NCI-H1092 (cell line): ENCODE measurements at regions not wholly inside any gene's neighbourhood (a gene's known extent, or its start where the extent isn't known, plus 50 kb on each side); places are given as distances from the start of the nearest gene placed in this dataset.
A peak's percentile ranks its signal among the peaks of the same experiment; 100 is the strongest.

Experiments
- DNase-seq: peaks from one replicate; lab custom pipeline; 2025; lab: John Stamatoyannopoulos, UW

DNA sequence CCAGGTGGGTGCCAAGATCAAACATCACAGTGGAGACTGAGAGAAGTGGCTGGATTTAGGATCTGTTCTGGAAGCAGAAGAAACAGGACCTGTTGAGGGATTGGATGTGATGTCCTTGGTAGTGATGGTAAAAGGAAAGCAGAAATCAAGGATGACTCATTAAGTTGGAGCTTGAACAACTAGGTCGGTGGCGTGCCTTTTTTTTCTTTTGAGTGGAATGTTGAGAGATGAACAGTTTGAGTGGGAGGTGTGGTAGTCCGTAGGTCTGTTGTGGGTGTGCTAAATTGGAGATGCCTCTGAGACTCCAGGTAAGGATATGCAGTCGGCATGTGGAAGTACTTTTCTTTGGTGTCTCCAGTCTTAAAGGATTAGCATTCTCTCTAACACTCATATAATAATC, 92.1 kb upstream of the IL12B start:
- no peak for DNase-seq

DNA sequence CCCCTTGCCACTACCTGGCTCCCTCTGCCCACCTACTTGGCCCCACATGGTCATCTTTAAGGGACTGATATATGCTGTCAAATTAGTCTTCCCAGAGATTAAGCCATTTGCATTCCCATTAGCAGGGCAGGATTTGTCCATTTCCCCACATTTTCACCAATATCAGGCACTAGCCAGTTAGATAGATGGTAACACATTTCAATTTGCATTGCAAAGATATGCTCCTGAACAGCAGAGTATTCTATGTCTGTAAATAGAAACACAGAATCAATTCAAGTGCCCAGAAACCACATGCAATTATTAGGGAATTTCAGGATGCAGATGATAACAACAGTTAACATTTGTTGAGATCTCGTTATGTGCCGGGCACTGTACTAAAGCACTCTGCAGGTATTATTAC, 92.6 kb upstream of the IL12B start:
- no peak for DNase-seq

DNA sequence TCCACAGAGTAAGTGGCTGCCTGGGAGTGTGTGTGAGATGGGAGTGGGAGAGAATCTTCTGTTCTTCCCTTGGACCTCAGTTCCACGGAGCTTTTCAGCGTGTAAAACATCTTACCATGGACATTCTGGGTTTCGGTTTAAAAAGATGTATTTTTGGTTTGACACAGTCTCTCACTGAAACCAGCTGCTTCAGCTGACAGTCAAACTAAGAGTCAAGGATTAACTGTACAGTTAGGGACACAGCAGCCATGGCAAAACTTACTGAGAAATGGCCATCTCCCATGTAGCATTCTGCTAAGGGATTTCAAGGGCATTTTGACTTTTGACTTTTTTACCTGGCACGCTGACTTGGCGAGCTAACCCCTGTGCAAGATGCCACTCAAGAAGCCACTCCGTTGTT, 93.8 kb upstream of the IL12B start:
- no peak for DNase-seq

DNA sequence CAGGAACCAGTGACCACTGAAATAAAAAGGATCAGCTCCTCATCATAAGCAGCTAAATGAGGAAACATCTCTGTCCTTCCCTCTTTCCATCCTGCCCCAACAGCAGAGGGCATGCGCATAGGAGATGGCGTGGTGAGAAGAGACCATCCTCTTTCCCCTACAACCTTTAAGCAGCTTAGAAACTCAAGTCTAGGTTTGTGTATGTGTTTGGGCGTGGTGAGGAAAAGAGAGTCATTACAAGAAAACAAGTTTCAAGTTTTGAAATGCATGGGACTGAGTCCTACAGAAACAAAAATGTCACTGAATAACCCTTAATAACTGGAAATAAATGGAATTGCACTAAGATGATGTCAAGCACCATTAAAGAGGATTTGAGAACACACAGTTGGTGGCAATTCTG, 96.4 kb upstream of the IL12B start:
- no peak for DNase-seq

DNA sequence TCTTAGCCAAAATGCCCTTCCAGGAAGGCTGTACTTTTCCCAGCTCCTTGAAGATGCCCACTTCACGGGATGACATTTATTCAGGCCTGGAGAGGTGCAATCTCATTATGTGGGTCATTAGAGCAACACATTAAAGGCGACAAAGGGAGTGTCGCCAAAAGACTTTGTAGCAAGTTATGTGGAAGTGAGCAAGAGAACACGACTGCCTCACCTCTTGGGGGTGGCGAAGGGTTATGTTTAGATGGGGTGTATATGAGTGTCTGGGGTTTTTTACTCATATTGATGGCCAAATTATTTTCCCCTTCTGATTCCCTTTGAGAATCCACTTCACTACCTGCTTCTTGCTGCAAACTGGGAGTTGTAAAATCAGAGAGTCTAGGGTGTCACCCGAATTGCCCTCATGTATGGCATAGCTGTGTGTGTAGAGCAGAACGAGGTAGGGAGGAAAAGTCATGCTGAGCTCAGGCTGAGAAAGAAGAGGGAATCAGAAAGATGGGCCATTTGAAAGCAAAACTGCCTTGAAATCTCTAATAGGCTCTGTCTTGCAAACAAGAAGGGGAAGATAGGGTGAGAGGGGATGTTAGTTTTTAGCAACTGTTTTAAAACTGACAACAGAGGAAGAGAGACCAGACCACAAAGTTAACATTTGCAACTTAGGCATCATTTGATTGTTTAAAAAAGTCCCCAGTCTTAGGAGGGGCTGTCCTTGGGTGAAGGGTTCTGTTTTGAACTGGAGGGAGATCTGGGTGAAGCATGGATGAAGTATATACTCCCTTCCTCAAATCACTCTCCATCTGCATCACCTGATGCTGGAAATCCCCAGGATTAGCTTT, 97.1 kb upstream of the IL12B start:
- DNase-seq = no peak

DNA sequence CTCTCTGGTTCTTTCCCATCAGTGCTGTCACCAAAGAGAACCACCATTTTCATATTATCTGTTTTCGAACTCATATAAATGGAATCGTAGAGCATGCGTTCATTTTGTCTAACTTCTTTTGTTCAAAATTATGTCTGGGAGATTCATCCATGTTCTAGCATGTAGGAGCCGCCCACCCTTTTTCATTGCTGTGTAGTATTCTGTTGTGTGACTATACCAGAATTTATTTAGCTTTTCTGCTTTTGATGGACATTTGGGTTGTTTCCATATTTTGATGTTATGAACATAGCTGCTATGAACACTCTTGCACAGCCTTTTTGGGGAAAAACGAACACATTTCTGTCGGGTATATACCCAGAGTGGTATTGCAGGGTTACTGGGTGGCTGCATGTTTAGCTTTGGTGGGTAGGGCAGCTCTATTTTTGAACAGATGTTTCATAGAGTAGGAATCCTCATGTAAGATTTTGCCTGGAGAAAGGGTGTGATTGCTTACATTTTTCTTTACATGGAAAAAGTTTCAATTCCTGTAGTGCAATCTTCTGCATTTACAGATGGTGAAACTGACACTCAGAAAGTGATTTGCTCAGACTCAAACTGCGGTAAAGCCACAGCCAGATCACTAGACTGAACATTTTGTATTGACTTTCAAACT, 100.2 kb upstream of the IL12B start:
- no peak for DNase-seq

DNA sequence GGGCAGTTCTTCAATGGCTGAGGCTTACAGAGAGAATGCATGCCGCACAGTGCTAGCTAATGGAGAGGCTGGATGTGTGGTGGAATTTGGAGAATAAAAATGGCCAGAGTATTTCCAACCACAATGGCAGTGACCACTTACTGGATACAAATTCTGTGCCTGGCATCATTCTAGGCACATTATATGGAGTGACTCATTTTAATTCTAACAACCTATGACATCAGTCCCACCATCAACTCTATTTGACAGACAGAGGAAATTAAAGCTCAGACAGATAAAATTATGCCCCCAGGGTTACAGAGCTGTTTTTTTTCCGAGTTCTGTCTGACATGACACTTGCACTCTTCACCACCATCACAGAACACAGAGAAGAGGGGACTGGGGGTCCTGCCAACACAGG, 105.6 kb upstream of the IL12B start:
- no peak for DNase-seq

DNA sequence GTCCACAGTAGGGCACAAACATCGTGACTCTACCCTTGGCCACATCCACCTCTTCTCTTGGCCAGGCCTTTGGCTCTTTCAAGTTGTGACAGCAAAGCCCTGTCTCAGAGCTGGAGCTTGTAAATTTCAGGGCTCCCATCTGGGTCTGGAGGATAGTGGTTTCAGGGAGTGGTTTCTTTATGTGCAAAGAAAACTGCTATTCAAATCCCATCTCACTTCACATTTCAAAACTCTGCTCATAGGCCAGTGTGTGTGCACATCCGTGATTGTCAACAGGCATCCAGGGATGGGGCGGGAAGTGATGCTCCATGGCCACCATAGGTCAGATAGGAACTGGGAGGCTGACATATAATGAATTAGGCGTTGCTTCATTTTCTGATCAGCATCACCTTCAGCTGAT, 107.8 kb upstream of the IL12B start:
- DNase-seq = no peak

DNA sequence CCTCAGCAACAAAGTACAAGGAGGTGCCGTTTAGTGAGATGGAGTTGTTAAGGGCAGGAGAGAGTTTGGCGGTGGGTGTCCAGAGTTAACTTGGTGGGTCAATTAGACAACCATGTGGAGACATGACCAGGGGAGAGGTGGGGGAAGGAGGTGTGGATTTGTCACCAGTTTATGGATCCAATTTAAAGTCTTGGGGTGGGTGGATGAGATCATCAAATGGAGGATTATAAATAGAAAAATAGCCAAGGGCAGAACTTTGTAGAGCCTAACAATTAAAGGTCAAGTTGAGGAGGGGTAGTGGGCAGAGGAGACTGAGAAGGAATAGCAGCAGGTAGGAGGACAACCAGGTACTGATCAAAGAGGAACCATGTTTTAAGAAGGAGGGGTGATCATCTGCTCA, 108.7 kb upstream of the IL12B start:
- DNase-seq = no peak

DNA sequence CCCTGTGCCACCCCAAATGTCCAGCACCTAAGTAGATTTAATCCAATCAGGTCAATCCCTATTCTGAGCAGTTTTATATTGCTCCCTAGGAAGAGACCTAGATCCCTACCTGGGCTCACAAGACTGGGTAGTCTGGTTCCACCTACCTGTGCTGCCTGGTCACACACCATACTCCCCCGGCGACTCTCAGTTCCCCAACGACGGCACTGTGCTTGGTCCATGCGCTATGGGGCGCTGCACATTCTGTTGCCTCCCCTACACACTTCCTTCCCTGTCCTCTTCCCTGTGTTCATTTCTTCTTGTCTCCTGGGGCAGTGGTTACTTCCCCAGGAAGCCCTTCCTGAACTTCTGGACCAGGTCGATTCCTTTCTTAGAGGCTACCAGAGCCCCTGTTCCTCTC, 109.9 kb upstream of the IL12B start:
- no peak for DNase-seq

DNA sequence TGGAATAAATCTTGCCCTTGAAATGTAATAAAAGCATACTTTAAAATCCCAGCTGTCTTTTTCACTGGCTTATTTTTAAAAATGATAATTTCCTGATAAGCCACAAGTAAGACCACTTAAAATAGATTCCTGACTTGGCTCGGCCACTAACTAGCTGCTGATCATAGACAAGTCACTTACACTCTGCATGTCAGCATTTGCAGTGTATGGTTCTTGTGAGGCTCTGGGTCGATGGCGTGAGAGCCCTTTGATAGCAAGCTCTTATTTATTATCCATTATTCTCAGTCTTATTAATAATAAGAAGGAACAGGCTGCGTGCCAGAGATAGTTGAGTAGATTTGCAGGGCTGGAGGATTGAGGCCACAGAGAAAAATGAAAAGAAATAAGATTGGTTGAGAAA, 110.7 kb upstream of the IL12B start:
- DNase-seq = no peak

DNA sequence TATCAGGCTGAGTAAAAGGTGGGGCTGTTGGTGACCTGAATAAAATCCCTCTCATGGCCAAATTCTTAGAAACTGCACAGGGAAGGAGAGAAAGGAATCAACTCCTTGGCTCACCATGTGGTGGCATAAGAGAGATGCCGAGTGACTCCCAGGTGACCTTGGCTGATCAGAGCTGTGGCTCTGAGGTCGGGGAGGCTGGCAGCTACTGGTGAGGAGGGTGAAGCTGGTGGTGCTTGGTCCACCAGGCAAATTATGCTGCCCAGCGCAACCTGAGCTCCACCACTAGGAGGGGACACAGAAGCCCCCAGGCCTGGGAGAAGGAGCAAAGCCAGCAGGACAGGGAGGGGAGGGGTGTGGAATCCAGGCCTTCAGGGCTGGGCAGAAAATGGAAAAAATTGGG, 111.2 kb upstream of the IL12B start:
- no peak for DNase-seq

DNA sequence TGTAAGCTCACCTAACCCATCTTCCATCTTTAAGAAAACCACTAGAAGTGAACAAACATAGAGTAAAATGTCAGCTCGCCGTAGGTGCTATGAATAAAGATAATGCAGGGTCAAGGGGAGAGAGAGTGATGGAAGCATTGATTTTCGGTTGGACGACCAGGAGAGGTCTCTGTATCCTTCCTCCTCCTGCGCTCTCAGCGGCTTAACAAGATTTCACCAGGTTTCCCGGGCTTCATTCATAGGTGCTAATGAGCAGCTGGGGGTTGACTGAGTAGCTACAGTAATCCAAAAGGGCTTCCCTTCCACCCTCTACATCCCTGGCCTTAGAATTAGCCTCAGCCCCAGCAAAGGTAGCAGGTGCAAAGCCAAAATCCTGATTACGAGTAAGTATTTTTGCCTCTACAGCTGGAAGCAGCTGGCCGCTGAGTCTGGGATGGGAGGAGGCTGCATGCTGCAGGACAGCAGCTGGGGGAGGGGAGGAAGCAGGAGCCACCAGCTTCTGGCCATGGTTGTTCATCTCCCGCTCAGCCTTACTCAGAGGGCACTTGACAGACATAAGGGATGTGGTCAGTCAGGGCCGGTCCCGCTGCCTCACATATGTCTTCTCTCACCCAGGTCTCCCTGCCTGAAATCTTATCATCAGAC, 112.0 kb upstream of the IL12B start:
- DNase-seq = no peak

DNA sequence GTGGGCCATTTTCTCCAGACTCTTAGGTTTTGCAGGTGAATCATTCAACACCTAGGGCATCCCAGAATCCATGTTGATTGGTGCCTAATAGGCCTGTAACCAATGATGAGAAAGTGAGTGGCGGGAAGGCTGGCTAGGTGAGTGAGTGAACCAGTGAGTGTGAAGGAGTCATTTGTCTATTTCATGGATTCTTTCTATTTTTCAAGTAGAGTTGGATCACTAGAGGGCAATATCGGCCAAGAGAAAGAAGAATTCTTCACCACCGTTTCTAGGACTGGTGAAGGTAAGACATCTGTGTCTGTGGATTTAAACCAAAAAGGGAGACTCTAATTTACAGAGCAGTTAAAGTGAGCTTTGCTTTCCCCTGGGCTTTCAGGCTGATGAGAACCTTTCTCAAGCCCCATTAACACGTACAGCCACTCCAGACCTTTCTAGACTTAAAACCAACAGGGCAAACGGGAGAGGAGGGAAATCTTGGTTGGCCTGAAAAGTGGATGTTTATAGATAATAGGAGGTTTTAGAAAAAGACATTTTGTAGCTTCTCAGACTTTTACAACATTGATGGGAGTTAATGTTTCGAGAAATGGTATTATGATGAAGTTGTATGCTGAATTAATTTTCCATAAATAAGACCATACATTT, 114.3 kb upstream of the IL12B start:
- peak; percentile 24 for DNase-seq

DNA sequence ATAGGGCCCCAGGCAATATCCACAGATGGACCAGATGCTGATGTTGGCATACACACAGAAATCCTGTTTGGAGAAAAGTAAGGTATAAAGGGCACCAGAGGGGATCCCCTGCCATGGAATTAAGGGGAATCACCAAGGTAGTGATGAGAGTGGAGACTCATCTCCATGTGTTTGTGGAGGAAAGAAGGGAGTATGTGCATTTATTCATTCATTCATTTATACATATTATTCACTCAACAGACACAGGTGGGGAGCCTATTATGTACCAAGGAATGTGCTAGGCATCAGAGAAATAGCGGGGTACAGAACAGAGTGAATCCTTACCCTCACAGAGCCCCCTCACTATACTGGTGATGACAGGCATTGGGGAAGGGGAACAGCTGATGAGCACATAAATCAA, 116.8 kb upstream of the IL12B start:
- DNase-seq = no peak

DNA sequence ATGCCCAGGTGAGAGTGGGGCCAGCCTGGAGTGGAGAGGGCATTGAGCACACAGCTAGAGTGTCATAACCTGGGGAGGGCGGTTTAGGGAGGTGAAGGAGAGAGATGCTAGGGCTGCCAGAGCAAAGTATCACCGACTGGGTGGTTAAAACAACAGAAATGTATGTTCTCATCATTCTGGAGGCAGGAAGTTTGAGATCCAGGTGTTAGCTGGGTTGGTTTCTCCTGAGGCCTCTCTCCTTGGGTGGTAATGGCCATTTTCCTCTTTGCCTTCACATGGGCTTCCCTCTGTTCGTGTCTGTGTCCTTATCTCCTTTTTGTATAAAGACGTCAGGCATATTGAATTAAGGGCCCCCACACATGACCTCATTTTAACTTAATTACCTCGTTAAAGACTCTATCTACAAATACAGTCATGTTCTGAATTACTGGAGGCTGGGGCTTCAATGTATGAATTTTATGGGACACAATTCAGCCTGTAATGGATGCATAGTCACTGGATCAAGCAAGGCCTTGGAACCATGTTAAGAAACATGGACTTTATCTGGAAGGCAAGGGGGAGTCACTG, 118.6 kb upstream of the IL12B start:
- no peak for DNase-seq

DNA sequence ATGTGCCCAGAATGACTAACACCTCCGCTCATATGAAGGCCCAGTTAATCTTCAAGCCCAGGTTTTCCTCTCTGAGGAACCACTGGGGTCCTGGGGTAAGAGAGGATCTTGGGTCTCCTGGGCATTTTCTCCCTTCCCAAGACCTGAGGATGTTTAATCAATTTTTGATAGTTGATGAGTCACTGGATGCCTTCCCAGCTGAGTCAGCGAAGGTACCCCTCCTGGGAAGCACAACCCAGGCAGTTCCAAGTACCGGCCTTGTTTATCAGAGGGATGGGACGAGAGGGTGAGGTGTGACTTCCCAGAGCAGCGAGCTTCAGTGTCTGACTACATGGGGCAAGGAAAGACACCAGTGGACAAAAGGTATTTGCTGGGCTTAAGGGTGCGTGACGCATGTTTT, 119.6 kb upstream of the IL12B start:
- DNase-seq = no peak

DNA sequence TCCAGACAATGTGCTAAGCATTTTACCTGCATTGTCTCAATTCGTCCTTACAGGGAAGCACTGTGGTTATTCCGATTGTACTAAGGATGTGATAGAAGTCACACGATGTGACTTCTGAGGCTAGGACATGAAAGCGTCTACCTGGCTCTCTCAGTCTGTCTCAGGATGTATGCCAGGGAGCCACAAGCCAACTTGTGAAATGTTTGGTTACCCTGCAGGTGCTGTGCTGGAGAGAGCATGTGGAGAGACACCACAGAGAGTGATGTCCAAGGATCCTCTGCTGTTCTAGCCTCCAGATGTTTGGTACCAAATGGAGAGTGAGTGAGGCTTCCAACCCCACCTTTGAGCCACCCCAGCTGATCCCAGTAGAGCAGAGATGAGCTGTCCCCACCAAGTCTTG, 120.1 kb upstream of the IL12B start:
- DNase-seq = no peak

DNA sequence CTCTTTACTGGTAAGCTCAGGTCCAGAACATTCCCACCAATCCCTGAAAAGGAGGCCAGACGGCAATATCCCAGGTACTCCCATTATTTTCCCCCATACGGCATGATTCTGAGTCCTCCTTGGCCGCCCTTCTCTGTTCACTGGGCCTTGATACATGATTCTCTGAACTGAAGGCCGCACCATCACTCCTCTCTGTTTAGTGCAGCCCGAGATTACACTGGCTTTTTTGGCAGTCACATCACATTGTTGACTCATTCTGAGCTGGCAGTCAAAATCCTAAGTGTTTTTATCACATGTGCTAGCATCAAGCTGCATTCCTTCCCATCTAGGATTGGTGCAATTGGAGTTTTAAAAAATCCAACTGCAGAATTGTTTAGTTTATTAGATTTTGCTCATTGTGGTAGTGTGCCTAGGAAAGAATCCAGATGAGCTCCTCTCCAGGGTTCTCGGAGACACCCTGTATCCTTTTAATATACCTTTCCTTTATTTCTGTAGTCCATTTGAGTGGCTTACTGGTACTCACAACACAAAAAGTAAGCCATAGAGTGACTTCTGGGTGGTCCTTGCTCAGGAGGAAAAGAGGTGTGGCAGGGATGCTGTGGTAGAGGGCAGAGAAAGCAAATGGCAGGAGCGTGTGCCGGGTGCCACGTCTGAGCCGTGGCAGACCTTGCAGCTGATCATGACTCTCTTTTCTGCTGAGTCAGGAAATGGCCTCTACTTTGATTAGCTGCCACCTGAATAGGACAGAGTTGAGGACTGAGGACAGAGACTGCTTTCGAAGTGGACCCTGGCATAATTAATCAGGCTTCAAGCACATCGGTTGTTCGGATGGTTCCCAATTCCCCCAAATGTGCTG, 121.1 kb upstream of the IL12B start:
- DNase-seq = no peak

DNA sequence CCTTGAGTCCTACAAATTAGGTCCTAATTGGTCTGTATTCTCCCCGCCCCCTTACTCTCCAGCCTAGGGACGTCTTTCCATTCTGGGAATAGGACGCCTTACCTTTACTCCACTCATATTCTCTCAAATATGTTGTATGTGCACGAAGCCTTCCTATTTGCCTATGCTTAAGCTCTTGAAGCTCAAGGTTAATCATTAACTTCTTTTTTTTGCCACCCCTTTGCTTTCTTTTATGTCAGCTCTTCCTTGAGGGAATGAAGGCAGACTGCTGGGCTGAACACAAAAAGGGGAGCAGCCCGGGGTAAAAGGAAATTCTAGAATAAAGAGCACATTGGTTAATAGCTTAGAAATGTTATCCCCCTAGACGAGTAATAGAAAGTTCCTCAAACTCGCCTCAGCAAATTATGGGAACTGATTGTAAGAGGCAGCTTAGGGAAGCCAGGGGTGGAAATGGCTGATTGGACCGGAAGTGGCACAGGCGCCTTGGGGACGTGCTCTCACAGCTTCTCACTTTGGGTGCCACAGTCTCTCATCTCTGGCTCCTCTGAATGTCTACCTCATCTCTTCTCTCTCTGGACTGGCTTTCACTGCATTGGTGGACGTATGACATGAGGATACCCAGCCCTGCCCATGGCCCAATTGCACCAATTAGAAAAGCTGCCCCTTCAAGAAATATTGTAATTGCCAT, 122.3 kb upstream of the IL12B start:
- DNase-seq = no peak

DNA sequence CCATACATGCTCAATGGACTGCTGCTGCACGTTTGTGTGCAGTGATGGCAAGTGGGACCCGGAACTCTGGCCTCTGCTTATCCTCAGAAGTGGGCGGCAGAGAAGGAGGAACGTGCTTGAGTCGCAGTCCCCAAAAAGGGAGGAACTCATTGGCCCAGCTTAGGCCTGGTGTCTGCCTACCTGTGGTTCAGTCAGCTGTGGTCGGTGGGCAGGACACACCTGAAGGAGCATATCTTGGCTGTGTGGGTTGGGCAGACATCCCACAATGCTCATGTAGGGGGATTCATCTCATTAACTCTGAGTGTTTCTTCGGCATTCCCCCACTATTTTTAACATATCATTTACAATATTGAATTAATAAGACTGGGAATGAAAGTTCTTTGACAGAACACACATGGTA, 122.9 kb upstream of the IL12B start:
- DNase-seq = no peak
